ENCODE measurements at regions not wholly inside any gene's neighbourhood (a gene's known extent, or its start where the extent isn't known, plus 50 kb on each side); places are given as distances from the start of the nearest gene placed in this dataset.

DNA sequence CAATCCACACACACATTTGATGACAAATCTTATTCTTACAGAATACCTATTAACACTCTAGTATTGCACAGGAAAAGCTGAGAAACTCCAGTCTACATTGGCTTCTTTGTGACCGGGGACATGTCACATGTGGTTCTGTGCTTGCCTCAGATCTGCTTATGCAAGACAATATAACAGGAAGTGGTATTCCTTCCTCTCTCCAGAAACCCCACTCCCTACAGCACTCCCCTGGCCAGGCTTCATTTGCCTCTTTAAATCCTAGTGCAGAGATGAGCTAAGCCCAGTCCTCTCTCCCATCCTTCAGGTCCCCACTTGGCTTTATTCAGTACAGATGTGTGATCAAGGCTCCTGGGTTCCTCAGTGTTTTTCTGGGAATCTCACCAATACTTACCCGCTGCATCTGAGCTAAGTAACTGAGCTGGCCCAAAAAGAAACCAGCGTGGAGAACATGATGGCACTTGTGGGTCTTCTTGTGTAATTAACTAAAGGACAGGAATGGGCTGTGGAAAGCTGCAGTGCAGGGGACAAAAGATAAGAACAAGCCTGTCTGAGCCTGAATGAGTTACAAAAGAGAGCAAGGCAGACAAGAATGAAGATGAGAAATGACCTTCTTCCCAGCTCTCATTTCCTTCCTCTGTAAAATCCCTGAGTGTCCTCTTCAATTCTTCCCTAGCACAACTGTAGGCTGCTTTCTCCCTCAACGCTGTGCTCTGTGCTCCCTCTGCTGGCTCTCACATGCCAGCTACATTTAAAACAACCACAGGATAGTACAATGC, 105.6 kb downstream of the HNRNPD start:
- intact Hi-C loops (cut with DNase I) = loop anchor here (5.0 kb wide), 1 partner anchor 861 kb away; no protein-coding TSS in a partner anchor
- H3K27ac ChIP-seq = no peak overlapping the region

DNA sequence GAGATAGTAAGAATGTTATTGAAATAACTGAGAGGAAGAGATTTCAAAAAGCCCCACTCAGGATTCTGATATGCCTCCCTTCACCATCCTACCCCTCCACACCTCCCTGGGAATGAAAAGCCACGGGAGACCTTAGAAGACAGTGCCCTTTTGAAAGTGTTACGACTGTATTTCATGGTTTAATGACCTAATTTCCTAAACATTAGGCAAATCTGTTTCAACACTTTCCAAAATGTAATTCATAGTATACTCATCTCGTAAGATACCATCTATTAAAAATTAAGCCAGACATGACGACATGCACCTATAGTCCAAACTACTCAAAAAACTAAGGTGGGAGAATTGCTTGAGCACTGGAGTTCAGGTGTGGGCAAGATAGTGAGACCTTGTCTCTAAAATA, 106.3 kb downstream of the HNRNPD start:
- H3K27me3 ChIP-seq = no peaks in the 10 kb centered on the region
- H3K9ac ChIP-seq (ENCODE audit: low read depth in 2 of 2, low read length in 2 of 2) = no peak overlapping the region
- H3K4me3 ChIP-seq = no peak overlapping the region
- DNase-seq = no peak
- intact Hi-C loops (cut with DNase I) = loop anchor here (5.0 kb wide), 1 partner anchor 860 kb away; no protein-coding TSS in a partner anchor
- no peaks in the 10 kb centered on the region for H3K36me3 ChIP-seq
- no peak overlapping the region for H3K27ac ChIP-seq
- TF ChIP-seq, protein P1, sequence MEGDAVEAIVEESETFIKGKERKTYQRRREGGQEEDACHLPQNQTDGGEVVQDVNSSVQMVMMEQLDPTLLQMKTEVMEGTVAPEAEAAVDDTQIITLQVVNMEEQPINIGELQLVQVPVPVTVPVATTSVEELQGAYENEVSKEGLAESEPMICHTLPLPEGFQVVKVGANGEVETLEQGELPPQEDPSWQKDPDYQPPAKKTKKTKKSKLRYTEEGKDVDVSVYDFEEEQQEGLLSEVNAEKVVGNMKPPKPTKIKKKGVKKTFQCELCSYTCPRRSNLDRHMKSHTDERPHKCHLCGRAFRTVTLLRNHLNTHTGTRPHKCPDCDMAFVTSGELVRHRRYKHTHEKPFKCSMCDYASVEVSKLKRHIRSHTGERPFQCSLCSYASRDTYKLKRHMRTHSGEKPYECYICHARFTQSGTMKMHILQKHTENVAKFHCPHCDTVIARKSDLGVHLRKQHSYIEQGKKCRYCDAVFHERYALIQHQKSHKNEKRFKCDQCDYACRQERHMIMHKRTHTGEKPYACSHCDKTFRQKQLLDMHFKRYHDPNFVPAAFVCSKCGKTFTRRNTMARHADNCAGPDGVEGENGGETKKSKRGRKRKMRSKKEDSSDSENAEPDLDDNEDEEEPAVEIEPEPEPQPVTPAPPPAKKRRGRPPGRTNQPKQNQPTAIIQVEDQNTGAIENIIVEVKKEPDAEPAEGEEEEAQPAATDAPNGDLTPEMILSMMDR (IDR thresholded peaks at IDR 0.05) = no peak
- no peaks in the 10 kb centered on the region for H3K4me1 ChIP-seq
- no peaks in the 10 kb centered on the region for H3K9me3 ChIP-seq

More for the DNA sequence above, 105.6 kb downstream of the HNRNPD start:
- no peak overlapping the region for H3K9ac ChIP-seq (ENCODE audit: low read depth in 2 of 2, low read length in 2 of 2)
- TF ChIP-seq, protein P1 (IDR thresholded peaks at IDR 0.05) = peak; percentile 58
- no peaks in the 10 kb centered on the region for H3K36me3 ChIP-seq
- H3K9me3 ChIP-seq = no peaks in the 10 kb centered on the region
- peak; percentile 46 for DNase-seq
- no peaks in the 10 kb centered on the region for H3K27me3 ChIP-seq
- H3K4me3 ChIP-seq = no peak overlapping the region
- H3K4me1 ChIP-seq = no peaks in the 10 kb centered on the region

DNA sequence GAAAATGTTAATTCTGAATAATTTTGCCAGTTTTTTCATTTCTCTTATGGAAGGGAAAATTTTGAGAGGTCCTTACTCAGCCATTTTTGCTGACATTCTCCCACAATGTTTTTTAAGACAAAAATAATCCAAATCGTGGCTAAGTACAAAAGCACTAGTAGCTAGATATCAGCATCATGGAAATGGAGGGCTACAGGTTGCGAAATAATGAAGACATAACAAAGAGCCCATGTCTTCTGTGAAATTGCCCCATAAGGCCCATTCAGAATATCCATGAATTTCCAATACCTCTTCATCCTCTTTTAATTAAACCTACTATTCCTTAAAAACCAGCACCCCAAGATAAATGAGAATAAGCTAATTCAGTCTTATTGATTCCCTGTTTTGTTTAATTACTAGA, 107.4 kb downstream of the HNRNPD start:
- intact Hi-C loops (cut with DNase I) = loop anchor here (5.0 kb wide), 1 partner anchor 859 kb away; no protein-coding TSS in a partner anchor

DNA sequence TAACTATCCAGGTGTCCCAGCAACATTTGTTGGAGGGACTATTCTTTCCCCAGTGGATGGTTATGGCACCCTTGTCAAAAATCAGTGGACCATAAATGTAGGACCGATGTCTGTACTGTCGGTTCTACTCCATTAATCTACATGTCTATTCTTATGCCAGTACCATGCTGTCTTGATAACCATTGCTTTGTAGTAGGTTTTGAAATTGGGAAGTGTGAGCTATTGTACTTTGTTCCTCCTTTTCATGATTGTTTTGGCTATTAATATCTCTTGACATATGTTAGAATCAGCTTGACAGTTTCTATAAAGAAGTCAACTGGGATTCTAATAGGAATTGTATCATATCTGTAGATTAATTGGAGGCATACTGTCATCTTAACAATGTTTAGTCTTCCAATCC, 112.7 kb downstream of the HNRNPD start:
- DNase-seq = no peak
- no peaks in the 10 kb centered on the region for H3K9me3 ChIP-seq
- no peaks in the 10 kb centered on the region for H3K36me3 ChIP-seq
- H3K9ac ChIP-seq (ENCODE audit: low read depth in 2 of 2, low read length in 2 of 2) = no peak overlapping the region
- H3K27ac ChIP-seq = no peak overlapping the region
- no peak overlapping the region for H3K4me3 ChIP-seq
- no peaks in the 10 kb centered on the region for H3K4me1 ChIP-seq
- TF ChIP-seq, protein P1 (IDR thresholded peaks at IDR 0.05) = no peak
- H3K27me3 ChIP-seq = no peaks in the 10 kb centered on the region
- intact Hi-C loops (cut with DNase I) = no loop called here

More for the DNA sequence above, 107.4 kb downstream of the HNRNPD start:
- Histone ChIP-seq H3K4me3 (no peak overlapping the region), H3K27ac (no peak overlapping the region), H3K27me3 (no peaks in the 10 kb centered on the region), H3K9ac (ENCODE audit: low read depth in 2 of 2, low read length in 2 of 2) (no peak overlapping the region), H3K9me3 (no peaks in the 10 kb centered on the region), H3K4me1 (no peaks in the 10 kb centered on the region), H3K36me3 (no peaks in the 10 kb centered on the region)
- TF ChIP-seq, protein P1 (IDR thresholded peaks at IDR 0.05) = no peak
- DNase-seq = no peak

DNA sequence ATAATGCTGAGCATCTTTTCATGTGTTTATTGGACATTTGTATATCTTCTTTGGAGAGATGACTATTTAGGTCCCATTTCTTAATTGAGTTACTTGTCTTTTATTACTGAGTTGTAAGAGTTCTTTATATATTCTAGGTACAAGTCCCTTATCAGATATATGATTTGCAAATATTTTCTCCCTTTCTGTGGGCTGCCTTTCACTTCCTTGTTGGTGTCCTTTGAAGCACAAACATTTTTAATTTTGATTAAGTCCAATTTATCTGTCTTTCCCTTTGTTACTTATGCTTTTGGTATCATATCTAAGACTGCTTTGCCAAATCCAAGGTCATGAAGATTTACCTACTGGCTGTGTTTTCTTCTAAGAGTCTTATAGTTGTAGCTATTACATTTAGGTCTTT, 113.2 kb downstream of the HNRNPD start:
- intact Hi-C loops (cut with DNase I) = no loop called here
- TF ChIP-seq, protein P1 (IDR thresholded peaks at IDR 0.05) = no peak
- no peak for DNase-seq

More for the DNA sequence above, 113.2 kb downstream of the HNRNPD start:
- no peak overlapping the region for H3K27ac ChIP-seq
- H3K36me3 ChIP-seq = no peaks in the 10 kb centered on the region
- no peaks in the 10 kb centered on the region for H3K4me1 ChIP-seq
- H3K4me3 ChIP-seq = no peak overlapping the region
- H3K9ac ChIP-seq (ENCODE audit: low read depth in 2 of 2, low read length in 2 of 2) = no peak overlapping the region
- no peaks in the 10 kb centered on the region for H3K27me3 ChIP-seq
- H3K9me3 ChIP-seq = no peaks in the 10 kb centered on the region

All from colonic mucosa (tissue), 4 donors.